Erythroblast (primary cell): ENCODE measurements at regions not wholly inside any gene's neighbourhood (a gene's known extent, or its start where the extent isn't known, plus 50 kb on each side); places are given as distances from the start of the nearest gene placed in this dataset.

Experiments used
- DNase-seq, 2 experiments: peaks; one replicate each; lab custom pipeline; 2025; lab: John Stamatoyannopoulos, UW
- GATA1 ChIP-seq: IDR thresholded peaks from 2 replicates; pipeline ENCODE4 v1.6.1; 2011; ENCODE audit warnings: low read depth, mild to moderate bottlenecking, control low read depth, low read length, moderate library complexity
- POLR2A ChIP-seq: IDR thresholded peaks from 2 replicates; pipeline ENCODE4 v1.6.1; 2011; ENCODE audit warnings: mild to moderate bottlenecking, low read length

GRCh38 chr11:106585061-106585460 lies 433.2 kb downstream of the GUCY1A2 start:
- DNase-seq = no peak
- TF ChIP-seq GATA1 (no peak), POLR2A (no peak)

GRCh38 chr11:106594751-106595351 lies 423.4 kb downstream of the GUCY1A2 start:
- TF ChIP-seq POLR2A (no peak), GATA1 (no peak)
- no peak for DNase-seq

- DNase-seq = no peak
- TF ChIP-seq GATA1 = no peak
- no peak for TF ChIP-seq POLR2A
These were observed 416.5 kb downstream of the GUCY1A2 start for GRCh38 chr11:106601684-106602297.

- TF ChIP-seq GATA1 = no peak
- no peak for TF ChIP-seq POLR2A
- DNase-seq = no peak
These were observed 409.6 kb downstream of the GUCY1A2 start for GRCh38 chr11:106608677-106609076.

GRCh38 chr11:106614262-106614661 lies 404.0 kb downstream of the GUCY1A2 start:
- no peak for DNase-seq
- TF ChIP-seq POLR2A = no peak
- no peak for TF ChIP-seq GATA1

GRCh38 chr11:106619320-106619990 lies 398.8 kb downstream of the GUCY1A2 start:
- DNase-seq = no peak
- TF ChIP-seq GATA1 (no peak), POLR2A (no peak)

GRCh38 chr11:106621484-106621883 lies 396.8 kb downstream of the GUCY1A2 start:
- no peak for TF ChIP-seq GATA1
- no peak for TF ChIP-seq POLR2A

More at GRCh38 chr11:106621484-106621883, 396.8 kb downstream of the GUCY1A2 start:
- DNase-seq = no peak
